Fibroblast of lung (primary cell): ENCODE measurements at regions not wholly inside any gene's neighbourhood (a gene's known extent, or its start where the extent isn't known, plus 50 kb on each side); places are given as distances from the start of the nearest gene placed in this dataset.

Experiments used
- DNase-seq, 2 donors: peaks; one replicate each; pipeline versions ENCODE4 v3.0.0 to v3.0.0-alpha.2; 2010; ENCODE audit warnings: low read depth in 2 of 2
- H2AFZ ChIP-seq: 2 replicates; pipeline ENCODE4 v1.5.1; 2012; ENCODE audit warnings: low read length, control low read depth, inconsistent platforms
- H3K27ac ChIP-seq: 2 replicates; pipeline ENCODE4 v1.5.1; 2011; ENCODE audit warnings: low read length, control low read depth; ENCODE audit not compliant: insufficient read depth
- H3K27me3 ChIP-seq: 2 replicates; pipeline ENCODE4 v1.5.1; 2011; ENCODE audit warnings: mild to moderate bottlenecking, low read length; ENCODE audit not compliant: control insufficient read depth, insufficient read depth
- H3K36me3 ChIP-seq: 2 replicates; pipeline ENCODE4 v1.5.1; 2011; ENCODE audit warnings: low read length; ENCODE audit not compliant: control insufficient read depth, insufficient read depth
- H3K4me1 ChIP-seq: 2 replicates; pipeline ENCODE4 v1.5.1; 2011; ENCODE audit warnings: low read length; ENCODE audit not compliant: control insufficient read depth, insufficient read depth; ENCODE audit errors: extremely low read depth
- H3K4me2 ChIP-seq: 2 replicates; pipeline ENCODE4 v1.5.1; 2011; ENCODE audit warnings: low read length, control low read depth; ENCODE audit not compliant: insufficient read depth; ENCODE audit errors: extremely low read depth
- H3K4me3 ChIP-seq, 4 experiments: fragments of 200-600 bp in 1 of 4; sonication (generic) in 1 of 4; replicated peaks in 1 of 4; 2 replicates each; pipeline ENCODE4 v1.5.1; 2011 to 2016; ENCODE audit warnings: low read length in 4 of 4, low read depth in 3 of 4, mild to moderate bottlenecking in 3 of 4, control low read depth in 2 of 4, inconsistent platforms in 1 of 4, mixed read lengths in 1 of 4; ENCODE audit not compliant: insufficient read depth in 1 of 4; ENCODE audit errors: control extremely low read depth in 1 of 4
- H3K79me2 ChIP-seq: 2 replicates; pipeline ENCODE4 v1.5.1; 2012; ENCODE audit warnings: mild to moderate bottlenecking, low read length, inconsistent platforms; ENCODE audit not compliant: control insufficient read depth, insufficient read depth
- H3K9ac ChIP-seq: 2 replicates; pipeline ENCODE4 v1.5.1; 2011; ENCODE audit warnings: mild to moderate bottlenecking, low read length, control low read depth; ENCODE audit not compliant: insufficient read depth
- H3K9me3 ChIP-seq: 2 replicates; pipeline ENCODE4 v1.5.1; 2012; ENCODE audit warnings: low read depth, low read length; ENCODE audit not compliant: control insufficient read depth, insufficient read depth
- H4K20me1 ChIP-seq: 2 replicates; pipeline ENCODE4 v1.5.1; 2011; ENCODE audit warnings: low read length; ENCODE audit not compliant: control insufficient read depth, insufficient read depth; ENCODE audit errors: extremely low read depth
- EZH2 ChIP-seq: IDR thresholded peaks from 2 replicates; pipeline ENCODE4 v1.5.1; 2012; ENCODE audit warnings: low read length, control low read depth, mild to moderate bottlenecking; ENCODE audit errors: missing control alignments
- TF ChIP-seq, protein P1 (sequence below), 2 donors: IDR thresholded peaks in 1 of 2; conservative IDR thresholded peaks in 1 of 2; 1 replicate in 1 of 2; 2 replicates in 1 of 2; pipeline ENCODE4 v1.5.1; 2011 to 2012; ENCODE audit warnings: low read length in 2 of 2, control low read depth in 1 of 2, inconsistent platforms in 1 of 2, low read depth in 1 of 2, mild to moderate bottlenecking in 1 of 2

DNA sequence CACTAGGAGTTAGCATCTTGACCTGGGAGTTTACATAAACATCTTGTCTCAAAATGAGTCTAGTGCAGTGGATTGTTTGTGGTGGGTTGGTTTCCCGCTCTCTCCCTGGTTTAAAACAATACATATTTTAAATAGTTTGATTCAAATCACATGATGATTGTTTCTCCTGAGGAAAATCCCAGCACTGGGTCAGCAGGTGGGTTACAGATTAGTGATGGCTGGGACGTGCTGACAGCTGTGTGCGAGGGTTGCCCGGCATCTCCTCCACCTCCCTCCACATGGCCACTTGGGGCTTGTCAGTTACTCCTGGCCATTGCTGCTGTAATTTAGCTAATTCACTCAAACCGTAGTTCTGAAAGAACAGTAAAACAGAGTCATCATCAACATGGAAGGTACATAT lies 306.4 kb upstream of the CITED2 start:
- Histone ChIP-seq H3K27ac (no peak overlapping the region), H3K27me3 (no peaks in the 10 kb centered on the region), H3K79me2 (no peaks in the 10 kb centered on the region), H4K20me1 (no peaks in the 10 kb centered on the region), H3K36me3 (no peaks in the 10 kb centered on the region), H3K9ac (no peak overlapping the region), H3K9me3 (no peaks in the 10 kb centered on the region), H3K4me2 (no peak overlapping the region), H2AFZ (no peak overlapping the region), H3K4me3 (no peak overlapping the region), H3K4me1 (no peaks in the 10 kb centered on the region)
- TF ChIP-seq, protein P1, sequence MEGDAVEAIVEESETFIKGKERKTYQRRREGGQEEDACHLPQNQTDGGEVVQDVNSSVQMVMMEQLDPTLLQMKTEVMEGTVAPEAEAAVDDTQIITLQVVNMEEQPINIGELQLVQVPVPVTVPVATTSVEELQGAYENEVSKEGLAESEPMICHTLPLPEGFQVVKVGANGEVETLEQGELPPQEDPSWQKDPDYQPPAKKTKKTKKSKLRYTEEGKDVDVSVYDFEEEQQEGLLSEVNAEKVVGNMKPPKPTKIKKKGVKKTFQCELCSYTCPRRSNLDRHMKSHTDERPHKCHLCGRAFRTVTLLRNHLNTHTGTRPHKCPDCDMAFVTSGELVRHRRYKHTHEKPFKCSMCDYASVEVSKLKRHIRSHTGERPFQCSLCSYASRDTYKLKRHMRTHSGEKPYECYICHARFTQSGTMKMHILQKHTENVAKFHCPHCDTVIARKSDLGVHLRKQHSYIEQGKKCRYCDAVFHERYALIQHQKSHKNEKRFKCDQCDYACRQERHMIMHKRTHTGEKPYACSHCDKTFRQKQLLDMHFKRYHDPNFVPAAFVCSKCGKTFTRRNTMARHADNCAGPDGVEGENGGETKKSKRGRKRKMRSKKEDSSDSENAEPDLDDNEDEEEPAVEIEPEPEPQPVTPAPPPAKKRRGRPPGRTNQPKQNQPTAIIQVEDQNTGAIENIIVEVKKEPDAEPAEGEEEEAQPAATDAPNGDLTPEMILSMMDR (conservative IDR thresholded peaks at IDR 0.05 in 1 of 2, IDR thresholded peaks at IDR 0.05 in 1 of 2; ENCODE audit: low read depth in 1 of 2, low read length in 2 of 2) = no peak
- TF ChIP-seq EZH2 = no peak
- DNase-seq = no peak

DNA sequence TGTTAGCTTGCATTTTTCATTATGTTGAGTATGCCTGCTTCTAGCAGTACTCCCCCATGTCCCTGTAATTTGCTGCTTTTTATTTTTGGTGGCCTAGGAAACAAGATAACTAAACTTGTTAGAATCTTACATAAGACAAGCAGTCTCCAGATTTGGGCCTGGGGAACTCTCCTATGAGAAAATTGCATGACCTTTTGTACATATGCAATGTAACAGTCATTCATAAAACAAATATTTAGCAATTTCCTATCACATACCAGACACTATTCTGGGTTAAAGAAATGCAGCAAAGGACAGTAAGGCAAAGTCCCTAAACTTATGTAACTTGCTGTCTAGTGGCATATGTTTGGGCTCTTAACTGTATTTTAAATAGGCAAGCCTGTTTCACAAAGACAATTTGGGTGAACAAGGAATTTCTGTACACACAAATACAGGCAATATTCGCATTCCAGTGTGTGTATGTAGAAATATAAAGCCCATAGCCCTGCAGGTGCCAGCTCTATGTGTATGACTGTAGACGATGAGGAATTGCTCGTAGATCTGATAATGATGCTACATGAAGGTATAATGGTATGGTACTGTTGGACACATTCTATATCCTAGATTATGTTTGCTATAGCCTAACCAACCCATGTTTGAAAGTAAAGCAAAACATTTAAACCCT lies 305.2 kb upstream of the CITED2 start:
- Histone ChIP-seq H3K4me3 (no peak overlapping the region), H3K9me3 (no peaks in the 10 kb centered on the region), H3K4me2 (no peak overlapping the region), H3K27me3 (no peaks in the 10 kb centered on the region), H3K79me2 (no peaks in the 10 kb centered on the region), H3K27ac (no peak overlapping the region), H3K9ac (no peak overlapping the region), H4K20me1 (no peaks in the 10 kb centered on the region), H2AFZ (no peak overlapping the region), H3K4me1 (no peaks in the 10 kb centered on the region), H3K36me3 (no peaks in the 10 kb centered on the region)
- DNase-seq = peak in 1 of 2 donors; percentile 50
- TF ChIP-seq, protein P1 (conservative IDR thresholded peaks at IDR 0.05 in 1 of 2, IDR thresholded peaks at IDR 0.05 in 1 of 2; ENCODE audit: low read depth in 1 of 2, low read length in 2 of 2) = no peak
- TF ChIP-seq EZH2 = no peak

DNA sequence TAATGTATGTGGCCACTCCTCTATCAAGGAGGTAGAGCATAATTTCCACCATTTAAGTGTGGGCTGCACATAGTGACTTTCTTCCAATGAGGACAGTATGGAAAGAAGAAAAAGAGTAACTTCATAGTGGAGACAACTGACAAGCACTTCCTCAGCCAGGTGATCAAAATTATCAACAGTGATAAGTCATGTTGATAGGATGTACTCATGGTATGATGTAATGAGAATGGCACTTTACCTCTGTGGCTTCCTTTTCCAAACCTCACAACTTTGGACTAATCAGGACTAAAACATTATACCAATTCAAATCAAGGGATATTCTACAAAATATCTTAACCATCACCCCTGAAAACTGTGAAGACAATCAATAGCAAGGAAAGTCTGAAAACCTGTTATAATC lies 302.3 kb upstream of the CITED2 start:
- DNase-seq = no peak
- Histone ChIP-seq H3K36me3 (no peaks in the 10 kb centered on the region), H3K4me2 (no peak overlapping the region), H3K9ac (no peak overlapping the region), H3K79me2 (no peaks in the 10 kb centered on the region), H4K20me1 (no peaks in the 10 kb centered on the region), H2AFZ (no peak overlapping the region), H3K27ac (no peak overlapping the region), H3K27me3 (no peaks in the 10 kb centered on the region), H3K4me3 (no peak overlapping the region), H3K4me1 (no peaks in the 10 kb centered on the region), H3K9me3 (no peaks in the 10 kb centered on the region)
- TF ChIP-seq, protein P1 (conservative IDR thresholded peaks at IDR 0.05 in 1 of 2, IDR thresholded peaks at IDR 0.05 in 1 of 2; ENCODE audit: low read depth in 1 of 2, low read length in 2 of 2) = no peak
- no peak for TF ChIP-seq EZH2
